ENCODE measurements at regions not wholly inside any gene's neighbourhood (a gene's known extent, or its start where the extent isn't known, plus 50 kb on each side); places are given as distances from the start of the nearest gene placed in this dataset.

GRCh38 chr7:84605301-84605700, 410.7 kb upstream of the SEMA3A start:
- H3K27ac Mint-ChIP-seq, result no peak overlapping the region
- peaks cover 26% of the 10 kb centered on the region for H3K9me3 Mint-ChIP-seq
- no peak for TF ChIP-seq CTCF (IDR thresholded peaks at IDR 0.05)
- peaks cover 5% of the 10 kb centered on the region for H3K36me3 Mint-ChIP-seq (ENCODE audit: low read depth)
- H3K4me3 Mint-ChIP-seq, result no peak overlapping the region
- no peaks in the 10 kb centered on the region for H3K4me1 Mint-ChIP-seq
- no peak for DNase-seq
- H3K27me3 Mint-ChIP-seq (ENCODE audit: low read depth, poor library complexity), result no peaks in the 10 kb centered on the region

- Mint-ChIP-seq H3K4me3 (no peak overlapping the region), H3K27me3 (ENCODE audit: low read depth, poor library complexity) (no peaks in the 10 kb centered on the region), H3K4me1 (no peaks in the 10 kb centered on the region), H3K9me3 (peaks cover 26% of the 10 kb centered on the region), H3K36me3 (ENCODE audit: low read depth) (peaks cover 5% of the 10 kb centered on the region), H3K27ac (no peak overlapping the region)
- no peak for TF ChIP-seq CTCF (IDR thresholded peaks at IDR 0.05)
- no peak for DNase-seq
Measured at GRCh38 chr7:84603545-84603944, 409.0 kb upstream of the SEMA3A start.

- Mint-ChIP-seq H3K4me1 (no peaks in the 10 kb centered on the region), H3K4me3 (no peak overlapping the region), H3K27ac (no peak overlapping the region), H3K36me3 (ENCODE audit: low read depth) (no peaks in the 10 kb centered on the region), H3K9me3 (peaks cover 5% of the 10 kb centered on the region), H3K27me3 (ENCODE audit: low read depth, poor library complexity) (no peaks in the 10 kb centered on the region)
- no peak for TF ChIP-seq CTCF (IDR thresholded peaks at IDR 0.05)
- DNase-seq, result no peak
Measured at GRCh38 chr7:84595026-84595425, 400.4 kb upstream of the SEMA3A start.

- no peaks in the 10 kb centered on the region for H3K4me1 Mint-ChIP-seq
- no peak overlapping the region for H3K27ac Mint-ChIP-seq
- TF ChIP-seq CTCF (IDR thresholded peaks at IDR 0.05), result no peak
- no peak for DNase-seq
- no peaks in the 10 kb centered on the region for H3K36me3 Mint-ChIP-seq (ENCODE audit: low read depth)
- no peak overlapping the region for H3K4me3 Mint-ChIP-seq
- H3K27me3 Mint-ChIP-seq (ENCODE audit: low read depth, poor library complexity), result no peaks in the 10 kb centered on the region
- H3K9me3 Mint-ChIP-seq, result peaks cover 5% of the 10 kb centered on the region
Measured at GRCh38 chr7:84591897-84592296, 397.3 kb upstream of the SEMA3A start.

- H3K4me3 Mint-ChIP-seq, result no peak overlapping the region
- peaks cover 5% of the 10 kb centered on the region for H3K4me1 Mint-ChIP-seq
- DNase-seq, result no peak
- H3K36me3 Mint-ChIP-seq (ENCODE audit: low read depth), result no peaks in the 10 kb centered on the region
- peaks cover 5% of the 10 kb centered on the region for H3K9me3 Mint-ChIP-seq
- no peaks in the 10 kb centered on the region for H3K27me3 Mint-ChIP-seq (ENCODE audit: low read depth, poor library complexity)
- no peak for TF ChIP-seq CTCF (IDR thresholded peaks at IDR 0.05)
- H3K27ac Mint-ChIP-seq, result no peak overlapping the region
Measured at GRCh38 chr7:84589012-84589411, 394.4 kb upstream of the SEMA3A start.

- Mint-ChIP-seq H3K36me3 (ENCODE audit: low read depth) (no peaks in the 10 kb centered on the region), H3K4me3 (no peak overlapping the region), H3K4me1 (peaks cover 5% of the 10 kb centered on the region), H3K9me3 (no peaks in the 10 kb centered on the region), H3K27ac (no peak overlapping the region), H3K27me3 (ENCODE audit: low read depth, poor library complexity) (no peaks in the 10 kb centered on the region)
- TF ChIP-seq CTCF (IDR thresholded peaks at IDR 0.05), result no peak
- no peak for DNase-seq
Measured at GRCh38 chr7:84583331-84583730, 388.7 kb upstream of the SEMA3A start.

Measured in nephron progenitor cell (in vitro differentiated cells).